ENCODE measurements at regions not wholly inside any gene's neighbourhood (a gene's known extent, or its start where the extent isn't known, plus 50 kb on each side); places are given as distances from the start of the nearest gene placed in this dataset.

- no peaks in the 10 kb centered on the region for H3K36me3 ChIP-seq (ENCODE audit: control insufficient read depth in 2 of 2, insufficient read depth in 2 of 2, low read length in 2 of 2)
- H3K9me3 ChIP-seq (ENCODE audit: control insufficient read depth in 2 of 2, low read length in 2 of 2) = no peaks in the 10 kb centered on the region
- H3K27me3 ChIP-seq (ENCODE audit: control insufficient read depth in 2 of 2, insufficient read depth in 2 of 2, low read length in 2 of 2) = no peaks in the 10 kb centered on the region
- H3K4me3 ChIP-seq (ENCODE audit: low read length in 2 of 2) = no peak overlapping the region
- H3K4me1 ChIP-seq (ENCODE audit: control insufficient read depth in 2 of 2, insufficient read depth in 2 of 2, low read length in 2 of 2) = no peaks in the 10 kb centered on the region
- no peak overlapping the region for H3K9ac ChIP-seq (ENCODE audit: low read depth in 1 of 2, low read length in 2 of 2)
- no peak overlapping the region for H3K27ac ChIP-seq (ENCODE audit: low read depth in 2 of 2, low read length in 2 of 2)
These were observed 116.3 kb upstream of the RET start for GRCh38 chr10:42960491-42960990.

- Histone ChIP-seq H3K9ac (ENCODE audit: low read depth in 1 of 2, low read length in 2 of 2) (no peak overlapping the region), H3K27ac (ENCODE audit: low read depth in 2 of 2, low read length in 2 of 2) (no peak overlapping the region), H3K4me3 (ENCODE audit: low read length in 2 of 2) (no peak overlapping the region), H3K27me3 (ENCODE audit: control insufficient read depth in 2 of 2, insufficient read depth in 2 of 2, low read length in 2 of 2) (no peaks in the 10 kb centered on the region), H3K36me3 (ENCODE audit: control insufficient read depth in 2 of 2, insufficient read depth in 2 of 2, low read length in 2 of 2) (no peaks in the 10 kb centered on the region), H3K4me1 (ENCODE audit: control insufficient read depth in 2 of 2, insufficient read depth in 2 of 2, low read length in 2 of 2) (no peaks in the 10 kb centered on the region), H3K9me3 (ENCODE audit: control insufficient read depth in 2 of 2, low read length in 2 of 2) (no peaks in the 10 kb centered on the region)
These were observed 115.7 kb upstream of the RET start for GRCh38 chr10:42960991-42961795.

GRCh38 chr10:42961796-42962109 lies 115.1 kb upstream of the RET start:
- H3K36me3 ChIP-seq (ENCODE audit: control insufficient read depth in 2 of 2, insufficient read depth in 2 of 2, low read length in 2 of 2) = no peaks in the 10 kb centered on the region
- H3K27ac ChIP-seq (ENCODE audit: low read depth in 2 of 2, low read length in 2 of 2) = no peak overlapping the region
- H3K27me3 ChIP-seq (ENCODE audit: control insufficient read depth in 2 of 2, insufficient read depth in 2 of 2, low read length in 2 of 2) = no peaks in the 10 kb centered on the region
- no peak overlapping the region for H3K9ac ChIP-seq (ENCODE audit: low read depth in 1 of 2, low read length in 2 of 2)
- no peaks in the 10 kb centered on the region for H3K9me3 ChIP-seq (ENCODE audit: control insufficient read depth in 2 of 2, low read length in 2 of 2)
- H3K4me3 ChIP-seq (ENCODE audit: low read length in 2 of 2) = no peak overlapping the region
- H3K4me1 ChIP-seq (ENCODE audit: control insufficient read depth in 2 of 2, insufficient read depth in 2 of 2, low read length in 2 of 2) = no peaks in the 10 kb centered on the region

- Histone ChIP-seq H3K27me3 (ENCODE audit: control insufficient read depth in 2 of 2, insufficient read depth in 2 of 2, low read length in 2 of 2) (no peaks in the 10 kb centered on the region), H3K4me3 (ENCODE audit: low read length in 2 of 2) (no peak overlapping the region), H3K9ac (ENCODE audit: low read depth in 1 of 2, low read length in 2 of 2) (no peak overlapping the region), H3K9me3 (ENCODE audit: control insufficient read depth in 2 of 2, low read length in 2 of 2) (no peaks in the 10 kb centered on the region), H3K36me3 (ENCODE audit: control insufficient read depth in 2 of 2, insufficient read depth in 2 of 2, low read length in 2 of 2) (no peaks in the 10 kb centered on the region), H3K4me1 (ENCODE audit: control insufficient read depth in 2 of 2, insufficient read depth in 2 of 2, low read length in 2 of 2) (no peaks in the 10 kb centered on the region), H3K27ac (ENCODE audit: low read depth in 2 of 2, low read length in 2 of 2) (no peak overlapping the region)
These were observed 114.6 kb upstream of the RET start for GRCh38 chr10:42962110-42962901.

- H3K4me3 ChIP-seq (ENCODE audit: low read length in 2 of 2) = no peak overlapping the region
- no peaks in the 10 kb centered on the region for H3K27me3 ChIP-seq (ENCODE audit: control insufficient read depth in 2 of 2, insufficient read depth in 2 of 2, low read length in 2 of 2)
- H3K4me1 ChIP-seq (ENCODE audit: control insufficient read depth in 2 of 2, insufficient read depth in 2 of 2, low read length in 2 of 2) = no peaks in the 10 kb centered on the region
- H3K27ac ChIP-seq (ENCODE audit: low read depth in 2 of 2, low read length in 2 of 2) = no peak overlapping the region
- no peak overlapping the region for H3K9ac ChIP-seq (ENCODE audit: low read depth in 1 of 2, low read length in 2 of 2)
- no peaks in the 10 kb centered on the region for H3K9me3 ChIP-seq (ENCODE audit: control insufficient read depth in 2 of 2, low read length in 2 of 2)
- no peaks in the 10 kb centered on the region for H3K36me3 ChIP-seq (ENCODE audit: control insufficient read depth in 2 of 2, insufficient read depth in 2 of 2, low read length in 2 of 2)
These were observed 114.0 kb upstream of the RET start for GRCh38 chr10:42962902-42963231.

- Histone ChIP-seq H3K4me1 (ENCODE audit: control insufficient read depth in 2 of 2, insufficient read depth in 2 of 2, low read length in 2 of 2) (no peaks in the 10 kb centered on the region), H3K27ac (ENCODE audit: low read depth in 2 of 2, low read length in 2 of 2) (no peak overlapping the region), H3K9me3 (ENCODE audit: control insufficient read depth in 2 of 2, low read length in 2 of 2) (no peaks in the 10 kb centered on the region), H3K4me3 (ENCODE audit: low read length in 2 of 2) (no peak overlapping the region), H3K9ac (ENCODE audit: low read depth in 1 of 2, low read length in 2 of 2) (no peak overlapping the region), H3K27me3 (ENCODE audit: control insufficient read depth in 2 of 2, insufficient read depth in 2 of 2, low read length in 2 of 2) (no peaks in the 10 kb centered on the region), H3K36me3 (ENCODE audit: control insufficient read depth in 2 of 2, insufficient read depth in 2 of 2, low read length in 2 of 2) (no peaks in the 10 kb centered on the region)
These were observed 113.6 kb upstream of the RET start for GRCh38 chr10:42963312-42963711.

GRCh38 chr10:42969147-42969546 lies 107.7 kb upstream of the RET start:
- Histone ChIP-seq H3K27me3 (ENCODE audit: control insufficient read depth in 2 of 2, insufficient read depth in 2 of 2, low read length in 2 of 2) (no peaks in the 10 kb centered on the region), H3K4me1 (ENCODE audit: control insufficient read depth in 2 of 2, insufficient read depth in 2 of 2, low read length in 2 of 2) (no peaks in the 10 kb centered on the region), H3K9ac (ENCODE audit: low read depth in 1 of 2, low read length in 2 of 2) (no peak overlapping the region), H3K4me3 (ENCODE audit: low read length in 2 of 2) (no peak overlapping the region), H3K9me3 (ENCODE audit: control insufficient read depth in 2 of 2, low read length in 2 of 2) (no peaks in the 10 kb centered on the region), H3K36me3 (ENCODE audit: control insufficient read depth in 2 of 2, insufficient read depth in 2 of 2, low read length in 2 of 2) (no peaks in the 10 kb centered on the region), H3K27ac (ENCODE audit: low read depth in 2 of 2, low read length in 2 of 2) (no peak overlapping the region)

GRCh38 chr10:42969909-42970308 lies 107.0 kb upstream of the RET start:
- no peak overlapping the region for H3K27ac ChIP-seq (ENCODE audit: low read depth in 2 of 2, low read length in 2 of 2)
- H3K9ac ChIP-seq (ENCODE audit: low read depth in 1 of 2, low read length in 2 of 2) = no peak overlapping the region
- H3K27me3 ChIP-seq (ENCODE audit: control insufficient read depth in 2 of 2, insufficient read depth in 2 of 2, low read length in 2 of 2) = no peaks in the 10 kb centered on the region
- H3K4me3 ChIP-seq (ENCODE audit: low read length in 2 of 2) = no peak overlapping the region
- no peaks in the 10 kb centered on the region for H3K4me1 ChIP-seq (ENCODE audit: control insufficient read depth in 2 of 2, insufficient read depth in 2 of 2, low read length in 2 of 2)
- H3K9me3 ChIP-seq (ENCODE audit: control insufficient read depth in 2 of 2, low read length in 2 of 2) = no peaks in the 10 kb centered on the region
- no peaks in the 10 kb centered on the region for H3K36me3 ChIP-seq (ENCODE audit: control insufficient read depth in 2 of 2, insufficient read depth in 2 of 2, low read length in 2 of 2)

GRCh38 chr10:42970451-42971250 lies 106.2 kb upstream of the RET start:
- Histone ChIP-seq H3K27ac (ENCODE audit: low read depth in 2 of 2, low read length in 2 of 2) (no peak overlapping the region), H3K36me3 (ENCODE audit: control insufficient read depth in 2 of 2, insufficient read depth in 2 of 2, low read length in 2 of 2) (no peaks in the 10 kb centered on the region), H3K27me3 (ENCODE audit: control insufficient read depth in 2 of 2, insufficient read depth in 2 of 2, low read length in 2 of 2) (no peaks in the 10 kb centered on the region), H3K4me3 (ENCODE audit: low read length in 2 of 2) (no peak overlapping the region), H3K9ac (ENCODE audit: low read depth in 1 of 2, low read length in 2 of 2) (no peak overlapping the region), H3K9me3 (ENCODE audit: control insufficient read depth in 2 of 2, low read length in 2 of 2) (no peaks in the 10 kb centered on the region), H3K4me1 (ENCODE audit: control insufficient read depth in 2 of 2, insufficient read depth in 2 of 2, low read length in 2 of 2) (no peaks in the 10 kb centered on the region)

- Histone ChIP-seq H3K36me3 (ENCODE audit: control insufficient read depth in 2 of 2, insufficient read depth in 2 of 2, low read length in 2 of 2) (no peaks in the 10 kb centered on the region), H3K4me3 (ENCODE audit: low read length in 2 of 2) (no peak overlapping the region), H3K9ac (ENCODE audit: low read depth in 1 of 2, low read length in 2 of 2) (no peak overlapping the region), H3K27ac (ENCODE audit: low read depth in 2 of 2, low read length in 2 of 2) (no peak overlapping the region), H3K4me1 (ENCODE audit: control insufficient read depth in 2 of 2, insufficient read depth in 2 of 2, low read length in 2 of 2) (no peaks in the 10 kb centered on the region), H3K27me3 (ENCODE audit: control insufficient read depth in 2 of 2, insufficient read depth in 2 of 2, low read length in 2 of 2) (no peaks in the 10 kb centered on the region), H3K9me3 (ENCODE audit: control insufficient read depth in 2 of 2, low read length in 2 of 2) (no peaks in the 10 kb centered on the region)
These were observed 105.6 kb upstream of the RET start for GRCh38 chr10:42971251-42971599.
